ENCODE measurements at regions not wholly inside any gene's neighbourhood (a gene's known extent, or its start where the extent isn't known, plus 50 kb on each side); places are given as distances from the start of the nearest gene placed in this dataset.
A peak's percentile ranks its signal among the peaks of the same experiment; 100 is the strongest.

GRCh38 chr3:159620873-159621272 lies 367.8 kb upstream of the IL12A start:
- Mint-ChIP-seq H3K27ac (peak overlapping the region; percentile 69), H3K9me3 (no peaks in the 10 kb centered on the region), H3K4me3 (peak overlapping the region; percentile 44), H3K4me1 (ENCODE audit: low read depth) (peaks cover 49% of the 10 kb centered on the region), H3K36me3 (ENCODE audit: low read depth) (no peaks in the 10 kb centered on the region), H3K27me3 (ENCODE audit: insufficient read depth) (no peaks in the 10 kb centered on the region)
- peak; percentile 77 for DNase-seq
- TF ChIP-seq, protein P1, sequence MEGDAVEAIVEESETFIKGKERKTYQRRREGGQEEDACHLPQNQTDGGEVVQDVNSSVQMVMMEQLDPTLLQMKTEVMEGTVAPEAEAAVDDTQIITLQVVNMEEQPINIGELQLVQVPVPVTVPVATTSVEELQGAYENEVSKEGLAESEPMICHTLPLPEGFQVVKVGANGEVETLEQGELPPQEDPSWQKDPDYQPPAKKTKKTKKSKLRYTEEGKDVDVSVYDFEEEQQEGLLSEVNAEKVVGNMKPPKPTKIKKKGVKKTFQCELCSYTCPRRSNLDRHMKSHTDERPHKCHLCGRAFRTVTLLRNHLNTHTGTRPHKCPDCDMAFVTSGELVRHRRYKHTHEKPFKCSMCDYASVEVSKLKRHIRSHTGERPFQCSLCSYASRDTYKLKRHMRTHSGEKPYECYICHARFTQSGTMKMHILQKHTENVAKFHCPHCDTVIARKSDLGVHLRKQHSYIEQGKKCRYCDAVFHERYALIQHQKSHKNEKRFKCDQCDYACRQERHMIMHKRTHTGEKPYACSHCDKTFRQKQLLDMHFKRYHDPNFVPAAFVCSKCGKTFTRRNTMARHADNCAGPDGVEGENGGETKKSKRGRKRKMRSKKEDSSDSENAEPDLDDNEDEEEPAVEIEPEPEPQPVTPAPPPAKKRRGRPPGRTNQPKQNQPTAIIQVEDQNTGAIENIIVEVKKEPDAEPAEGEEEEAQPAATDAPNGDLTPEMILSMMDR (IDR thresholded peaks at IDR 0.05): no peak

DNA sequence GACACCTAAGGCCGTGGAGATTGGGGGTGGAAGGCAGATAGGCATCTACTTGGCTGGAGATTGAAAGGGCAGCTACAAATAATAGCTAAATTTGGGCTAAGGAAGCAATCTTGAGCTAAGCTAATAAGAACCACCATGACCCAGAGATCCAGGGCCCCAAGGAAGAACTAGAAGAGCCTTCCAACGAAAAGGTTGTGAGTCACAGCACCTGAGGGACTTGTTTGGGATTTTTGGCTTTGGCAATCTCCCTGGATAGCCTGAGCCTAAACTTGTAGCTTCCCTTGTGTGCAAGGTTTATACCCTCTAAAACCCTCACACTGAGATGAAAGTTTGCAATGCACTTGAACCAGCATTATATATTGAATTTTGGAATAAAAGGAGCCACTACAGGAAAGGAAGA lies 364.0 kb upstream of the IL12A start:
- H3K9me3 Mint-ChIP-seq: no peaks in the 10 kb centered on the region
- DNase-seq: no peak
- H3K27ac Mint-ChIP-seq: no peak overlapping the region
- no peaks in the 10 kb centered on the region; the same call in 1 of the 2 replicates for H3K36me3 Mint-ChIP-seq (ENCODE audit: low read depth)
- TF ChIP-seq, protein P1 (IDR thresholded peaks at IDR 0.05): no peak
- H3K27me3 Mint-ChIP-seq (ENCODE audit: insufficient read depth): no peaks in the 10 kb centered on the region
- no peak overlapping the region for H3K4me3 Mint-ChIP-seq
- H3K4me1 Mint-ChIP-seq (ENCODE audit: low read depth): peaks cover 41% of the 10 kb centered on the region

- H3K27ac Mint-ChIP-seq: no peak overlapping the region
- no peaks in the 10 kb centered on the region for H3K27me3 Mint-ChIP-seq (ENCODE audit: insufficient read depth)
- peaks cover 5% of the 10 kb centered on the region; the same call in 1 of the 2 replicates for H3K9me3 Mint-ChIP-seq
- TF ChIP-seq, protein P1 (IDR thresholded peaks at IDR 0.05): no peak
- H3K36me3 Mint-ChIP-seq (ENCODE audit: low read depth): peaks cover 7% of the 10 kb centered on the region
- H3K4me1 Mint-ChIP-seq (ENCODE audit: low read depth): peaks cover 40% of the 10 kb centered on the region
- no peak overlapping the region for H3K4me3 Mint-ChIP-seq
- DNase-seq: no peak
Observed at GRCh38 chr3:159625594-159625993, 363.0 kb upstream of the IL12A start.

GRCh38 chr3:159626598-159626997 lies 362.0 kb upstream of the IL12A start:
- H3K4me3 Mint-ChIP-seq: no peak overlapping the region
- peaks cover 30% of the 10 kb centered on the region for H3K4me1 Mint-ChIP-seq (ENCODE audit: low read depth)
- H3K36me3 Mint-ChIP-seq (ENCODE audit: low read depth): peaks cover 7% of the 10 kb centered on the region
- TF ChIP-seq, protein P1 (IDR thresholded peaks at IDR 0.05): no peak
- H3K27ac Mint-ChIP-seq: no peak overlapping the region
- DNase-seq: no peak
- H3K9me3 Mint-ChIP-seq: peaks cover 5% of the 10 kb centered on the region; the same call in 1 of the 2 replicates
- H3K27me3 Mint-ChIP-seq (ENCODE audit: insufficient read depth): no peaks in the 10 kb centered on the region

GRCh38 chr3:159627229-159627628 lies 361.4 kb upstream of the IL12A start:
- no peaks in the 10 kb centered on the region for H3K27me3 Mint-ChIP-seq (ENCODE audit: insufficient read depth)
- H3K27ac Mint-ChIP-seq: no peak overlapping the region
- H3K9me3 Mint-ChIP-seq: peaks cover 5% of the 10 kb centered on the region; the same call in 1 of the 2 replicates
- TF ChIP-seq, protein P1 (IDR thresholded peaks at IDR 0.05): no peak
- no peak overlapping the region for H3K4me3 Mint-ChIP-seq
- no peak for DNase-seq
- H3K4me1 Mint-ChIP-seq (ENCODE audit: low read depth): peaks cover 27% of the 10 kb centered on the region
- H3K36me3 Mint-ChIP-seq (ENCODE audit: low read depth): peaks cover 7% of the 10 kb centered on the region

DNA sequence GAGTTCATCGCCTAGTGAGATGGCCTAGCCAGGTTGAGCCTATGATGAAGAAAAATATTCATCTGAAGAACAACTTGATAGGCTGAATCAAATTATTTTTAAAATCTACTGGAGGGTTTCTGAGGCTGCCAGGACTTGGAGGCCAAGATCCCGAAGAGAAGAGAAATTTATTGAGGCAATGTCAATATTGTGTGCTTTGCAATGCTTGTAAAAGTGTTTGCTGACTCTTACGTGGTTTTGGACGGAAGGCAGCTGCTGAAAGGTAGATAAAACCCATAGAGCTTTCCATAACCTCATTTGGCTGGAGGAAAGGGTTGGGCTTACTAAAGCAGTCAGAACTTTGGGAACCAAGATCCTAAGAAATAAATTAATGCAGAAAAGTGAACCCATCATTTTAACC lies 361.0 kb upstream of the IL12A start:
- H3K9me3 Mint-ChIP-seq: peaks cover 5% of the 10 kb centered on the region; the same call in 1 of the 2 replicates
- no peak overlapping the region for H3K4me3 Mint-ChIP-seq
- peaks cover 7% of the 10 kb centered on the region for H3K36me3 Mint-ChIP-seq (ENCODE audit: low read depth)
- H3K4me1 Mint-ChIP-seq (ENCODE audit: low read depth): peaks cover 31% of the 10 kb centered on the region
- no peak for DNase-seq
- H3K27me3 Mint-ChIP-seq (ENCODE audit: insufficient read depth): no peaks in the 10 kb centered on the region
- TF ChIP-seq, protein P1 (IDR thresholded peaks at IDR 0.05): no peak
- no peak overlapping the region for H3K27ac Mint-ChIP-seq

Measured in HFFc6 (cell line).